Gastrocnemius medialis (tissue), 4 donors: ENCODE measurements at regions not wholly inside any gene's neighbourhood (a gene's known extent, or its start where the extent isn't known, plus 50 kb on each side); places are given as distances from the start of the nearest gene placed in this dataset.

ENCODE experiments used
- CTCF ChIP-seq, 5 experiments: fragments of 450-650 bp in 3 of 5; fragments of 200-600 bp in 2 of 5; sonication (generic) in 2 of 5; IDR thresholded peaks in 4 of 5; conservative IDR thresholded peaks in 1 of 5; 1 replicate in 4 of 5; 2 replicates in 1 of 5; pipeline ENCODE4 v1.5.1; 2016 to 2019; ENCODE audit warnings: antibody characterized with exemption in 5 of 5, mild to moderate bottlenecking in 3 of 5, moderate library complexity in 3 of 5
- POLR2A ChIP-seq, 2 donors: fragments of 450-650 bp; IDR thresholded peaks; one replicate each; pipeline ENCODE4 v1.6.1; 2017; ENCODE audit warnings: antibody characterized with exemption in 2 of 2, mild to moderate bottlenecking in 2 of 2, moderate library complexity in 2 of 2

DNA sequence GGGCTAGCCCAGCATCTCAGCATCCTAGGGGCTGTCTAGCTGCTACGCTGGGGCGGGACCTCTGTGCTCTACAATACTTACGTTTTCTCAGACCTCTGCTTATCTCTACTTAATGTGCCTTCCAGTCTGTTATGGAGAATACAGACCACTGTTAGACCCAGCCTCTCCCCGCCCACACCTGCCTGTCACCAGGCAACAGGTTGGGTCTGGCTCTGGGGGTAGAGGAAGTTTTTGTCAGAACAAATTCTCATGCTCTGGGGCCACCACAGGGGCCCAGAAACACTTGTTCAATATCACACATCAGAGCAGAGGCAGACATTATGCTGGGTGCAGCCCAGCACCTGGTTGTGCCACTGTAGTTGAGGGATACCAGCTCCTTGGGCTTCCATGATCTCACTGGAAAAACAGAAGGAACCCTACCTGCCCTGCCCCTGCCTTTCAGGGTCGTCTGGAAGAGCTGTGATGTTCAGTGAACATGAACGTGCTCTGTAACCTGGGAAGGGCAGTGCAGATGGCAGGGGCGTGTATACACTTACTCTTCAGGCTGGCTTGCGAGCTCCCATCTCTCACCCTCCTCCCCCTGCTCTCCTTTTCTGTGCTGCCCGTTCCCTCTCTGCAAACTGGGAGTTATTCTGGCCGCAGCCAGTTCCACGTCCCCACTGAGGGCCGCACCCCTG is 135.2 kb upstream of the PODXL start:
- TF ChIP-seq CTCF (IDR thresholded peaks at IDR 0.05 in 4 of 5, conservative IDR thresholded peaks at IDR 0.05 in 1 of 5), result no peak
- TF ChIP-seq POLR2A (IDR thresholded peaks at IDR 0.05), result no peak
